ENCODE measurements at regions not wholly inside any gene's neighbourhood (a gene's known extent, or its start where the extent isn't known, plus 50 kb on each side); places are given as distances from the start of the nearest gene placed in this dataset.

DNA sequence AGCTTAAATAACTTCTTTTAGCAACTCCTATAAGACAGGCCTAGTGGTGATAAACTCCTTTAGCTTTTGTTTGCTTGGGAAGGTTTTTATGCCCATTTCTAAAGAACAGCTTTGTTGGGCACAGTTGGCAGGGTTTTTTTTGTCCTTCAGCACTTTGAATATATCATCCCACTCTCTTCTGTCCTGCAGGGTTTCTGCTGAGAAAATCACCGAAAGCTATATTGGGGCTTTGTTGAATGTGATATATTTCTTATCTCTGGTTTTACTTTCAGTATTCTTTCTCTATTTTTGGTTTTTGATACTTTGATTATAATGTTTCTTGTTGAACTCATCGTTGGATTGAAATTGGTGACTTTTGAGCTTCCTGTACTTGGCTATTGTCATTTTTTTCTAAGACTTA is 372.8 kb upstream of the ZC3H15 start:
- Histone ChIP-seq H3K4me1 (ENCODE audit: insufficient read depth, low read length) (no peaks in the 10 kb centered on the region), H3K9me3 (ENCODE audit: low read length) (peaks cover 6% of the 10 kb centered on the region), H3K4me3 (ENCODE audit: low read length) (no peak overlapping the region), H3K27me3 (ENCODE audit: insufficient read depth, low read length) (no peaks in the 10 kb centered on the region), H3K36me3 (ENCODE audit: insufficient read depth, low read length) (no peaks in the 10 kb centered on the region), H2AFZ (ENCODE audit: low read depth, low read length) (no peak overlapping the region)

GRCh38 chr2:186125156-186125555 is 360.9 kb upstream of the ZC3H15 start:
- H3K4me1 ChIP-seq (ENCODE audit: insufficient read depth, low read length): peaks cover 29% of the 10 kb centered on the region
- no peak overlapping the region for H2AFZ ChIP-seq (ENCODE audit: low read depth, low read length)
- H3K27me3 ChIP-seq (ENCODE audit: insufficient read depth, low read length): no peaks in the 10 kb centered on the region
- H3K9me3 ChIP-seq (ENCODE audit: low read length): no peaks in the 10 kb centered on the region
- no peaks in the 10 kb centered on the region for H3K36me3 ChIP-seq (ENCODE audit: insufficient read depth, low read length)
- H3K4me3 ChIP-seq (ENCODE audit: low read length): no peak overlapping the region

- Histone ChIP-seq H3K4me3 (ENCODE audit: low read length) (no peak overlapping the region), H3K27me3 (ENCODE audit: insufficient read depth, low read length) (no peaks in the 10 kb centered on the region), H3K4me1 (ENCODE audit: insufficient read depth, low read length) (peaks cover 33% of the 10 kb centered on the region), H2AFZ (ENCODE audit: low read depth, low read length) (no peak overlapping the region), H3K36me3 (ENCODE audit: insufficient read depth, low read length) (no peaks in the 10 kb centered on the region), H3K9me3 (ENCODE audit: low read length) (no peaks in the 10 kb centered on the region)
Measured at GRCh38 chr2:186125625-186126024, 360.4 kb upstream of the ZC3H15 start.

DNA sequence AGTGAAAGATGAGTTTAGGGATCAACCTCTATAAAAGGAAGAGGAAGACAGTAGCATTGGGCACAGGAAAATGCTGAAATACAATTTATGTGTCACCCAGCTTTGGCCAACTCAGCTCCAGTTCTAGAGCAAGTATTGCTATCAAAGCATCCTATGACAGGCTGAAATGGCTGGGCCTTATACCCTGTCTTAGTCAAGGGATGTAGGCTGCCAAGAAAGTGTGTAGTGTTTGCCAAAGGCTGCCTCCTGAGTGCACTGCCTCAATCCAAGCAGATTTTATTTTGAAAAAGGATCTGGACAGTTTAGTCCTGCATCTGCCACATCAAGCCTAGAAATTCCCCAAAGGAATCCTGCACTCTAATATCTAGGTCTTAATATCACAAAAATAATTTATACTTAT is 359.9 kb upstream of the ZC3H15 start:
- peaks cover 39% of the 10 kb centered on the region for H3K4me1 ChIP-seq (ENCODE audit: insufficient read depth, low read length)
- H3K36me3 ChIP-seq (ENCODE audit: insufficient read depth, low read length): no peaks in the 10 kb centered on the region
- no peak overlapping the region for H3K4me3 ChIP-seq (ENCODE audit: low read length)
- no peaks in the 10 kb centered on the region for H3K27me3 ChIP-seq (ENCODE audit: insufficient read depth, low read length)
- H3K9me3 ChIP-seq (ENCODE audit: low read length): no peaks in the 10 kb centered on the region
- H2AFZ ChIP-seq (ENCODE audit: low read depth, low read length): no peak overlapping the region

DNA sequence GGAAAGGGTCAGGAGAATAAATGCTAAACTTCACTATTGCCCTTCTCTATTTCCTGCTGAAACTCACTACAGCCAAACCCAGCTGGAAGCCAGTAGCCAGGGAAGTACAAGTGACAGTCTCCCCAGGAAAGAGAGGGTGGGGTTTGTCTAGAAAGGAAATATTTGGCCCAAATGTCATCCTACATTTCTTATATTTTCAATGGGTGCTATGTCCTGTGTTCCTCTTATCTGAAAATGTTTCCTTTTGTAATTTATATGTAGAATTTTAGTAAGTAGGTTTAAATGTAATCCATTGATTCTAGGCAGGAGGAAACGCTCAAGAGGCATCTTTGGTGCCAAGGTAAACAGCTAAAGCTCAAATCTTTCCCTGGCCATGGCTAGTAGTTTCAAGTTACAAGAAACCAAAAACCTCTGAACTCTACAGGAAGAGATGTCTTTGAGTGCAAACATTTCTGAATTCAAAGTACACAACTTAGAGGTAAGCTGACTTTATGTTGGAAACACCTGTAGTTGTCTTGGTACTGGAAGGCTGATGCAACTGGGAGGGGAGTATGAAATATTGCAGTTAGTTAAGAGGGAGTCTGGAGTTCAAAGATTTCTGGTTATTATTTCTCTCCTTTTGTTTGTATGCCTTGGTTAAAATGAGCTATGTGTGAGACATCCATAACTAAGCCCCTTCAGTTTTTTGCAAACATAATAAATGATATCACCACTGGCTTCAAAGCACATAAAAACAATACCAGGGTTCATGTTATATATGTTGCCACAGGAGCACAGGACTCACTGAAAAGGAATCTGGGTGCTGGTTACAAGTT is 356.1 kb upstream of the ZC3H15 start:
- Histone ChIP-seq H3K36me3 (ENCODE audit: insufficient read depth, low read length) (no peaks in the 10 kb centered on the region), H3K9me3 (ENCODE audit: low read length) (no peaks in the 10 kb centered on the region), H3K4me1 (ENCODE audit: insufficient read depth, low read length) (peaks cover 40% of the 10 kb centered on the region), H3K4me3 (ENCODE audit: low read length) (no peak overlapping the region), H3K27me3 (ENCODE audit: insufficient read depth, low read length) (no peaks in the 10 kb centered on the region), H2AFZ (ENCODE audit: low read depth, low read length) (no peak overlapping the region)

DNA sequence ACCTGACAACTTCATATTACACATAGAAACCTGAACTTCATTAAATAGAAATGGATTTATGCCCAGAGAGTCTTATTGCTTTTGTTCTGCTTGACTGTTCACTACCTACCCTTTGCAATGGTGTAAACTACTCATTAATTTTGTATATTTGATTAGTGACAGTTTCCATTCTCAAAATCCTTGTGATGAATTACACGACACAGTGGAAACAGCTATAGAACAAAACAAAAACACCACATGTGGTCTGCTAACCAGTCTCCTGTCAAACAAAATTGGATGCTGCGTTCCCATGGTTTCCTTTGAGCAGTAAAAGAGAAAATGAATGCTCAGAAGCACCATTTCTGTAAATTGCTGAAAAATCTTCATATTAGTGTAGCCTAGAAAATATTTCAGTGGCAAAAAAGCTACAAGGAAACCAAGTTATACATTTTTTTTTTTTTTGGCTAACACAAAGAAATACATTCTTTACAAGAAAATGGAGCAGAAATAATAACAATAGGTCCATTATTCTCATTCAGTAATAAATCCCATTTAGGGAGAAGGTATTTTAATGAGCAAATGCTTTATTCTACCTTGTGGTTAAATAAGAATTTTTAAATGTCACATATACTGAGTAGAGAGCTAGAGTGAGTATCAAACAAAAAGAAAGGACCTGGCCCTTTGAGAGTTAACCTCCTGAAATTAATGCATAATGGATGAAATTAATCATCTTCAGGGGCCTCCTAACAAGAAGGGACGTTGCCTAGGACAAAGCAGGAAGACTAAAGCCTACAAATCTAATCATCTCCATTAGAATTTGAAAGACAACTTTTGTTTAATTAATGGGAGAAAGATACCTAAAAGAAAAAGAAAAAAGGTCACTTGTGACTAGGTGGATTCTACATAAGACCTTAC is 355.1 kb upstream of the ZC3H15 start:
- Histone ChIP-seq H3K4me3 (ENCODE audit: low read length) (no peak overlapping the region), H3K9me3 (ENCODE audit: low read length) (no peaks in the 10 kb centered on the region), H3K36me3 (ENCODE audit: insufficient read depth, low read length) (no peaks in the 10 kb centered on the region), H3K4me1 (ENCODE audit: insufficient read depth, low read length) (peaks cover 33% of the 10 kb centered on the region), H3K27me3 (ENCODE audit: insufficient read depth, low read length) (no peaks in the 10 kb centered on the region), H2AFZ (ENCODE audit: low read depth, low read length) (no peak overlapping the region)

DNA sequence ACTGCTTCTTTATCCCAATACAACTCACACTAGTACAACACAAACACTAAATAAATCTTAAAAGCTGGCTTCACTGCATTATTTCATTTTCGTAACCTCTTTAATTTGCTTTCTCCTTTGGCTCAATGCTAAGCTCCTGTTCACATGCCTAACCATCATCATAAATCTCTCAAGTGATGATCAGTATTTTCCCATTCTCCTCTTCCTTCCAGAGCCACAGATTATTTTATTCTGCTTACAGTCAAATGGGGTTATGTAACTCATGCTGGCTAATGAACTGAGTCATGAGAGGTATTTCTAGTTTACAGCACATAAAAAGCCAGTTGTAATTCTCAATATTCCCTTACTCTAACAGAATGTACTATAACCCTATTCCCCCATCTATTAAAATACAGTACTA is 350.4 kb upstream of the ZC3H15 start:
- Histone ChIP-seq H3K4me3 (ENCODE audit: low read length) (no peak overlapping the region), H3K4me1 (ENCODE audit: insufficient read depth, low read length) (peaks cover 20% of the 10 kb centered on the region), H2AFZ (ENCODE audit: low read depth, low read length) (no peak overlapping the region), H3K36me3 (ENCODE audit: insufficient read depth, low read length) (no peaks in the 10 kb centered on the region), H3K27me3 (ENCODE audit: insufficient read depth, low read length) (no peaks in the 10 kb centered on the region), H3K9me3 (ENCODE audit: low read length) (no peaks in the 10 kb centered on the region)

DNA sequence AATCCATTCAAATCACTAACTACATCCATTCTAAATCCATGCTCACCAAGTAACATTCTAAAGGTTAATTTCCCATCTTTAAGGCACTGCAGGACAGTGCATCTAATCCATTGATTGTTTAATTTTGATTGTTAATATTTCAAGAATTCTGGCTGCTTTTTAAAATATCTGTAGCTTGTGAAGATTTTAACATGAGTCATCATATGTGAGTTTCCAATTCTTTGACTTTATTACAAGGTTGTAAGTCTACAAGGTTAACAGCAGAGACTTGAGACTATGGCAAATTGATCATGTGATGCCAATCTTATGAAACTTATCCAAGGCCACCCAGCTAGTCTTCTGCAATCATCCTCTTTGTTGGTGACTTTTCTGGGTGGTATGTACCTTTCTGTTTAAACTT is 349.2 kb upstream of the ZC3H15 start:
- Histone ChIP-seq H2AFZ (ENCODE audit: low read depth, low read length) (no peak overlapping the region), H3K9me3 (ENCODE audit: low read length) (no peaks in the 10 kb centered on the region), H3K4me1 (ENCODE audit: insufficient read depth, low read length) (peaks cover 9% of the 10 kb centered on the region), H3K27me3 (ENCODE audit: insufficient read depth, low read length) (no peaks in the 10 kb centered on the region), H3K4me3 (ENCODE audit: low read length) (no peak overlapping the region), H3K36me3 (ENCODE audit: insufficient read depth, low read length) (no peaks in the 10 kb centered on the region)

DNA sequence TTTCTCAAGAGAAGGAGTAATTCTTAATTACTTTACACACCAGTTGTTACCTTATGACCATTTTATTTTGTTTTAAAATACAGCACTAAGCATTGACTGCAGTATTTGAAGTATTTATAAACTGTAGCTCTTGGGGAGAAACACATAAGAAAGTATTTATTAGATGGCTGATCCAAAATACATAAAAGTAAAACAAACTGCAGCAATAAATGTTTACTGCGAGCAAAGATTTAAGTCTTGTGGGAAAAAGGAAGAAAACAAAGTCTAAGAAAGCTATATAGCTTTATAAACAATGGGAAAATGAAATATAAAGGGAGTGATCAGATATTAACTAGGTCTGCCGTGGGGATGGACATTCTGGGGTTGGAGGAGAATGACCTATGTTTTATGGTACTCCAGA is 347.2 kb upstream of the ZC3H15 start:
- H3K4me1 ChIP-seq (ENCODE audit: insufficient read depth, low read length): peaks cover 8% of the 10 kb centered on the region
- H3K4me3 ChIP-seq (ENCODE audit: low read length): no peak overlapping the region
- H3K9me3 ChIP-seq (ENCODE audit: low read length): no peaks in the 10 kb centered on the region
- H3K27me3 ChIP-seq (ENCODE audit: insufficient read depth, low read length): no peaks in the 10 kb centered on the region
- no peaks in the 10 kb centered on the region for H3K36me3 ChIP-seq (ENCODE audit: insufficient read depth, low read length)
- no peak overlapping the region for H2AFZ ChIP-seq (ENCODE audit: low read depth, low read length)

DNA sequence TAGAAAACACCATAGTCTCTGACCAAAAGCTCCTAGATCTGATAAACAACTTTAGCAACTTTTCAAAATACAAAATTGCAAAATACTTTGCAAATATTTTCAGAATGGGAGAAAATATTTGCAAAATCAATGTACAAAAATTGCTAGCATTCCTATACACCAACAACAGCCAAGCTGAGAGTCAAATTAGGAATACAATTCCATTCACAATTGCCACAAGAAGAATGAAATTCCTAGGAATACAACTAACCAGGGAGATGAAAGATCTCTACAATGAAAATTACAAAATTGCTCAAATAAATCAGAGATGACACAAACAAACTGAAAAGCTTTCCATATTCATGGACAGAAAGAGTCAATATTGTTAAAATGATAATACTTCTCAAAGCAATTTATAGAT is 327.0 kb upstream of the ZC3H15 start:
- peaks cover 6% of the 10 kb centered on the region for H3K9me3 ChIP-seq (ENCODE audit: low read length)
- peaks cover 3% of the 10 kb centered on the region for H3K4me1 ChIP-seq (ENCODE audit: insufficient read depth, low read length)
- H3K27me3 ChIP-seq (ENCODE audit: insufficient read depth, low read length): no peaks in the 10 kb centered on the region
- no peak overlapping the region for H3K4me3 ChIP-seq (ENCODE audit: low read length)
- H3K36me3 ChIP-seq (ENCODE audit: insufficient read depth, low read length): no peaks in the 10 kb centered on the region
- no peak overlapping the region for H2AFZ ChIP-seq (ENCODE audit: low read depth, low read length)

DNA sequence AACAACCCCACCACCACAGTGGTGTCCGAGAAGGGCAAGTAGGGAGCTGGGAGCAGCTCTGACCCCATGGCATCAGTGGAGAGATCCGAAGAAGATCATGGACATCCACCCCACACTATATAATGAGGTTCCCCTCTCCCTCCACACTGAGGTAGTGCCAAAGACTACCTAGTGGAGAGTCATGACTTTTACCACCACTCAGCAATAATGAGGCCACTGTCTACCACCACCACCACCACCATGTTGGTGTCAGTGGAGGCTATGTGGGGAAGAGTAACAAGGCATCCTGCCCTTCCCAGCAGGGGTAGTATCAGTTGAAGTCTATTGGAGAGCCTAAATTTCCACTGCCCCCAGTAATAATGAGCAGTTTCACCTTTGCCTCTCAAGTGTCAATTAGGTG is 321.7 kb upstream of the ZC3H15 start:
- peaks cover 3% of the 10 kb centered on the region for H3K4me1 ChIP-seq (ENCODE audit: insufficient read depth, low read length)
- H3K36me3 ChIP-seq (ENCODE audit: insufficient read depth, low read length): no peaks in the 10 kb centered on the region
- H3K27me3 ChIP-seq (ENCODE audit: insufficient read depth, low read length): no peaks in the 10 kb centered on the region
- H2AFZ ChIP-seq (ENCODE audit: low read depth, low read length): no peak overlapping the region
- peaks cover 4% of the 10 kb centered on the region for H3K9me3 ChIP-seq (ENCODE audit: low read length)
- H3K4me3 ChIP-seq (ENCODE audit: low read length): no peak overlapping the region

GRCh38 chr2:186170693-186171092 is 315.4 kb upstream of the ZC3H15 start:
- Histone ChIP-seq H3K36me3 (ENCODE audit: insufficient read depth, low read length) (no peaks in the 10 kb centered on the region), H2AFZ (ENCODE audit: low read depth, low read length) (no peak overlapping the region), H3K4me1 (ENCODE audit: insufficient read depth, low read length) (no peaks in the 10 kb centered on the region), H3K27me3 (ENCODE audit: insufficient read depth, low read length) (no peaks in the 10 kb centered on the region), H3K9me3 (ENCODE audit: low read length) (no peaks in the 10 kb centered on the region), H3K4me3 (ENCODE audit: low read length) (no peak overlapping the region)

GRCh38 chr2:186181625-186182024 is 304.4 kb upstream of the ZC3H15 start:
- H2AFZ ChIP-seq (ENCODE audit: low read depth, low read length): no peak overlapping the region
- H3K4me3 ChIP-seq (ENCODE audit: low read length): no peak overlapping the region
- H3K9me3 ChIP-seq (ENCODE audit: low read length): no peaks in the 10 kb centered on the region
- H3K4me1 ChIP-seq (ENCODE audit: insufficient read depth, low read length): no peaks in the 10 kb centered on the region
- H3K36me3 ChIP-seq (ENCODE audit: insufficient read depth, low read length): no peaks in the 10 kb centered on the region
- no peaks in the 10 kb centered on the region for H3K27me3 ChIP-seq (ENCODE audit: insufficient read depth, low read length)

All from neuron (in vitro differentiated cells).